ENCODE measurements at regions not wholly inside any gene's neighbourhood (a gene's known extent, or its start where the extent isn't known, plus 50 kb on each side); places are given as distances from the start of the nearest gene placed in this dataset.

DNA sequence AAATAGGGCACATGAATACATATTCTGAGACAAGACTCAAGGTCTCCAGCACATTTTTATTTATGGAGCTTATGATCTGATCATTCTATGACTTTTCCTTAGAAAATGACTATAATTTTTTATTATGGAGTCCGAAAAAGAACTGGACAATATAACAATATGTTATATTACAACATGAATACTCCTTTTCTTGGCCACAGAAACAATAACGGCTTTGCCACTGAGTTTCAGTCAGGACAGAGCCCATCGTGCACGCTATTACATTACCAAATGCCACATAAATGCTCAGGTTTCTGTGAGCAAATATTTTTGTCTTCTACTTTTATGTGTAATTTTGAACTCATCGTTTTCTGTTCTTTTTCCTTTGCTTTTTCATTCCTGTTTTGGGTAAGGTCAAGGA is 509.2 kb upstream of the ZEB2 start:
- TF ChIP-seq, protein P1, sequence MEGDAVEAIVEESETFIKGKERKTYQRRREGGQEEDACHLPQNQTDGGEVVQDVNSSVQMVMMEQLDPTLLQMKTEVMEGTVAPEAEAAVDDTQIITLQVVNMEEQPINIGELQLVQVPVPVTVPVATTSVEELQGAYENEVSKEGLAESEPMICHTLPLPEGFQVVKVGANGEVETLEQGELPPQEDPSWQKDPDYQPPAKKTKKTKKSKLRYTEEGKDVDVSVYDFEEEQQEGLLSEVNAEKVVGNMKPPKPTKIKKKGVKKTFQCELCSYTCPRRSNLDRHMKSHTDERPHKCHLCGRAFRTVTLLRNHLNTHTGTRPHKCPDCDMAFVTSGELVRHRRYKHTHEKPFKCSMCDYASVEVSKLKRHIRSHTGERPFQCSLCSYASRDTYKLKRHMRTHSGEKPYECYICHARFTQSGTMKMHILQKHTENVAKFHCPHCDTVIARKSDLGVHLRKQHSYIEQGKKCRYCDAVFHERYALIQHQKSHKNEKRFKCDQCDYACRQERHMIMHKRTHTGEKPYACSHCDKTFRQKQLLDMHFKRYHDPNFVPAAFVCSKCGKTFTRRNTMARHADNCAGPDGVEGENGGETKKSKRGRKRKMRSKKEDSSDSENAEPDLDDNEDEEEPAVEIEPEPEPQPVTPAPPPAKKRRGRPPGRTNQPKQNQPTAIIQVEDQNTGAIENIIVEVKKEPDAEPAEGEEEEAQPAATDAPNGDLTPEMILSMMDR (IDR thresholded peaks at IDR 0.05) = no peak
- no peak for TF ChIP-seq POLR2A (IDR thresholded peaks at IDR 0.05)
